HepG2 (cell line): ENCODE measurements at regions not wholly inside any gene's neighbourhood (a gene's known extent, or its start where the extent isn't known, plus 50 kb on each side); places are given as distances from the start of the nearest gene placed in this dataset.

ENCODE experiments used
- ATAC-seq: fragments of 200-7000 bp; cut with Tn5 transposase; 3 replicates; pipeline ENCODE4 v1.9.1; 2020; ENCODE audit warnings: mild to moderate bottlenecking, moderate library complexity
- BruUV-seq: library from RNA; stranded (reverse); fragments of 400-500 nt; replicated peaks from 2 replicates; lab custom pipeline; 2021; lab: Mats Ljungman, UMichigan
- CTCF ChIA-PET: fragments of 300-600 bp; formaldehyde crosslinking; extraction: SDS; loops from one replicate; lab custom pipeline; 2021; ENCODE audit warnings: low total read pairs, inconsistent platforms, low intra/inter-chr PET ratio; lab: Yijun Ruan, JAX
- POLR2A ChIA-PET: fragments of 350-600 bp; sonication (Branson Sonifier 250); formaldehyde crosslinking; loops from one replicate; lab custom pipeline; 2020; ENCODE audit warnings: antibody characterized with exemption, inconsistent platforms; lab: Yijun Ruan, JAX
- DNase-seq: peaks from one replicate; pipeline ENCODE4 v3.0.0-alpha.2; 2015; ENCODE audit warnings: low spot score
- FAIRE-seq: peaks from 3 replicates; lab custom pipeline; 2011; peaks lifted over from hg19 to GRCh38; lab: Jason Lieb, UNC
- H2AFZ ChIP-seq: one replicate; pipeline ENCODE4 v1.6.1; 2011; ENCODE audit warnings: low read length, inconsistent platforms
- H3K27ac ChIP-seq: fragments of 300-600 bp; 3 replicates; pipeline ENCODE4 v1.8.0; 2011; ENCODE audit warnings: mixed run types, mild to moderate bottlenecking, mixed read lengths, low read length, inconsistent platforms; ENCODE audit not compliant: insufficient read depth; ENCODE audit errors: extremely low read length
- H3K27me3 ChIP-seq, 2 experiments: fragments of 200-600 bp in 1 of 2; 2 replicates in 1 of 2; 3 replicates in 1 of 2; pipeline versions ENCODE4 v1.6.0 to v1.8.0; 2011; ENCODE audit warnings: low read length in 2 of 2, mild to moderate bottlenecking in 2 of 2, moderate library complexity in 2 of 2, inconsistent platforms in 1 of 2; ENCODE audit not compliant: insufficient read depth in 2 of 2, control insufficient read depth in 1 of 2
- H3K36me3 ChIP-seq, 2 experiments: fragments of 200-600 bp in 1 of 2; replicated peaks in 1 of 2; 2 replicates in 1 of 2; 3 replicates in 1 of 2; pipeline versions ENCODE4 v1.5.1 to v1.8.0; 2011; ENCODE audit warnings: low read length in 2 of 2, inconsistent platforms in 1 of 2; ENCODE audit not compliant: insufficient read depth in 2 of 2, control insufficient read depth in 1 of 2
- H3K4me1 ChIP-seq: 2 replicates; pipeline ENCODE4 v1.5.1; 2012; ENCODE audit warnings: low read length, inconsistent platforms; ENCODE audit not compliant: insufficient read depth
- H3K4me2 ChIP-seq: 2 replicates; pipeline ENCODE4 v1.6.0; 2011; ENCODE audit warnings: low read depth, low read length, inconsistent platforms
- H3K4me3 ChIP-seq, 3 experiments: fragments of 200-600 bp in 1 of 3; sonication (generic), shearing (Covaris generic) in 1 of 3; replicated peaks in 1 of 3; 2 replicates each; pipeline ENCODE4 v1.5.1; 2011 to 2016; ENCODE audit warnings: low read length in 3 of 3, inconsistent platforms in 2 of 3, low read depth in 2 of 3, mild to moderate bottlenecking in 2 of 3, control low read depth in 1 of 3, mixed read lengths in 1 of 3; ENCODE audit not compliant: insufficient read depth in 1 of 3
- H3K79me2 ChIP-seq: one replicate; pipeline ENCODE4 v1.6.1; 2011; ENCODE audit warnings: low read length, inconsistent platforms; ENCODE audit not compliant: insufficient read depth
- H3K9ac ChIP-seq: 2 replicates; pipeline ENCODE4 v1.6.0; 2011; ENCODE audit warnings: mild to moderate bottlenecking, low read depth, low read length, inconsistent platforms; ENCODE audit not compliant: insufficient read depth
- H3K9me3 ChIP-seq: 2 replicates; pipeline ENCODE4 v1.5.1; 2012; ENCODE audit warnings: mild to moderate bottlenecking, low read length
- H4K20me1 ChIP-seq: 2 replicates; pipeline ENCODE4 v1.6.0; 2011; ENCODE audit warnings: inconsistent platforms, mild to moderate bottlenecking, low read length, moderate library complexity; ENCODE audit not compliant: insufficient read depth
- IKZF4 ChIP-seq: sonication (generic); formaldehyde crosslinking; IDR thresholded peaks from 2 replicates; pipeline ENCODE4 v1.5.1; 2020; ENCODE audit warnings: borderline replicate concordance, mild to moderate bottlenecking, low read depth, missing genetic modification reagents; ENCODE audit errors: not compliant biosample characterization
- IKZF5 ChIP-seq: IDR thresholded peaks from 2 replicates; pipeline ENCODE4 v1.6.1; 2018; ENCODE audit warnings: missing genetic modification reagents, mild to moderate bottlenecking, missing compliant biosample characterization
- KMT2A ChIP-seq: sonication (generic); formaldehyde crosslinking; IDR thresholded peaks from 2 replicates; pipeline ENCODE4 v1.4.0; 2020; ENCODE audit warnings: missing genetic modification reagents
- RBM22 ChIP-seq: fragments of 200-400 bp; formaldehyde crosslinking; optimal IDR thresholded peaks from 2 replicates; pipeline ENCODE3; 2017; ENCODE audit warnings: mild to moderate bottlenecking, low read length, moderate library complexity
- RFX3 ChIP-seq: IDR thresholded peaks from 2 replicates; pipeline ENCODE4 v1.6.1; 2016; ENCODE audit warnings: missing biosample characterization, missing genetic modification reagents
- TFDP2 ChIP-seq: sonication (generic); formaldehyde crosslinking; IDR thresholded peaks from 2 replicates; pipeline ENCODE4 v1.4.0; 2020; ENCODE audit warnings: missing genetic modification reagents
- ZBTB10 ChIP-seq: sonication (generic); formaldehyde crosslinking; IDR thresholded peaks from 2 replicates; pipeline ENCODE4 v1.4.0; 2020; ENCODE audit warnings: missing genetic modification reagents, borderline replicate concordance
- ZFP62 ChIP-seq: sonication (generic); formaldehyde crosslinking; IDR thresholded peaks from 2 replicates; pipeline ENCODE4 v1.4.0; 2020; ENCODE audit warnings: missing genetic modification reagents
- ZNF572 ChIP-seq: sonication (generic); formaldehyde crosslinking; IDR thresholded peaks from 2 replicates; pipeline ENCODE4 v1.5.1; 2020; ENCODE audit warnings: mild to moderate bottlenecking, missing genetic modification reagents
- ZNF576 ChIP-seq: sonication (generic); formaldehyde crosslinking; IDR thresholded peaks from 2 replicates; pipeline ENCODE4 v1.4.0; 2020; ENCODE audit warnings: mild to moderate bottlenecking, missing genetic modification reagents
- ZNF619 ChIP-seq: sonication (generic); formaldehyde crosslinking; IDR thresholded peaks from 2 replicates; pipeline ENCODE4 v1.4.0; 2020; ENCODE audit warnings: mild to moderate bottlenecking, missing genetic modification reagents
- ZNF687 ChIP-seq: sonication (generic); formaldehyde crosslinking; IDR thresholded peaks from 2 replicates; pipeline ENCODE4 v1.5.1; 2020; ENCODE audit warnings: mild to moderate bottlenecking, missing genetic modification reagents, moderate library complexity
- ZSCAN22 ChIP-seq: sonication (generic); formaldehyde crosslinking; IDR thresholded peaks from 2 replicates; pipeline ENCODE4 v1.4.0; 2020; ENCODE audit warnings: mild to moderate bottlenecking, missing genetic modification reagents
- WGBS: methylation state at CpG from one replicate; pipeline ENCODE4 v1.1.6; 2017; ENCODE audit warnings: low lambda C conversion rate; 5-methylcytosine and 5-hydroxymethylcytosine counted together
- in situ Hi-C: cut with HindIII; loops from 2 replicates; pipeline ENCODE4 v1.10.0; 2017; ENCODE audit warnings: low pct_unique_long_range_greater_than_20kb; ENCODE audit not compliant: extremely low pct_ligation_motif_present
- intact Hi-C: fragments of 100-400 bp; cut with micrococcal nuclease; formaldehyde crosslinking; loops from one replicate; pipeline ENCODE4 v1.10.0; 2022; ENCODE audit not compliant: unreplicated experiment

- TF ChIP-seq ZNF687 = no peak
- TF ChIP-seq, all 625 proteins: peak for 0
These were observed 122.3 kb upstream of the LHX1 start (continued) for GRCh38 chr17:36814958-36815357.

- H3K27me3 ChIP-seq = peaks cover 6 to 65% of the 10 kb centered on the region in 2 experiments
- H3K9me3 ChIP-seq = no peaks in the 10 kb centered on the region
- ChIA-PET CTCF (no interaction called here), POLR2A (no interaction called here)
- H2AFZ ChIP-seq = no peak overlapping the region
- in situ Hi-C loops = no loop called here
- ATAC-seq (no peak), DNase-seq (no peak), FAIRE-seq (no peak)
- H3K36me3 ChIP-seq = no peaks in the 10 kb centered on the region
- no TSS peak for BruUV-seq
- intact Hi-C loops = no loop called here
- H3K4me1 ChIP-seq = no peaks in the 10 kb centered on the region
- H3K4me2 ChIP-seq = no peak overlapping the region
- no peaks in the 10 kb centered on the region for H4K20me1 ChIP-seq
- H3K4me3 ChIP-seq = no peak overlapping the region
- no peaks in the 10 kb centered on the region for H3K79me2 ChIP-seq
- H3K9ac ChIP-seq = no peak overlapping the region
- 33% methylated on average over 15 of the region's 17 CpGs for WGBS
- H3K27ac ChIP-seq = no peak overlapping the region
- TF ChIP-seq RBM22 = no peak
- no peak for TF ChIP-seq ZNF619
- TF ChIP-seq ZFP62 (CRISPR knock-in tag) = no peak
- TF ChIP-seq TFDP2 (CRISPR knock-in tag) = no peak
- no peak for TF ChIP-seq KMT2A (CRISPR knock-in tag)
- no peak for TF ChIP-seq IKZF5 (CRISPR knock-in tag)
- TF ChIP-seq ZSCAN22 (CRISPR knock-in tag) = no peak
- no peak for TF ChIP-seq IKZF4 (CRISPR knock-in tag)
- no peak for TF ChIP-seq ZBTB10 (CRISPR knock-in tag)
- TF ChIP-seq ZNF576 (CRISPR knock-in tag) = no peak
- TF ChIP-seq RFX3 (CRISPR knock-in tag) = no peak
- no peak for TF ChIP-seq ZNF572 (CRISPR knock-in tag)
These were observed 120.9 kb upstream of the LHX1 start for GRCh38 chr17:36816214-36816906.
